HepG2 (cell line): ENCODE measurements at regions not wholly inside any gene's neighbourhood (a gene's known extent, or its start where the extent isn't known, plus 50 kb on each side); places are given as distances from the start of the nearest gene placed in this dataset.

Source experiments
- ATF7 ChIP-seq, 2 experiments: fragments of 450-650 bp in 1 of 2; sonication (generic) in 1 of 2; formaldehyde crosslinking in 1 of 2; IDR thresholded peaks; 2 replicates each; pipeline versions ENCODE4 v1.4.0 to v1.6.1; 2016 to 2020; ENCODE audit warnings: antibody characterized with exemption in 1 of 2, mild to moderate bottlenecking in 1 of 2, missing genetic modification reagents in 1 of 2
- CREB1 ChIP-seq, 2 experiments: fragments of 450-650 bp in 1 of 2; IDR thresholded peaks; 2 replicates each; pipeline ENCODE4 v1.6.1; 2016 to 2017; ENCODE audit warnings: control low read depth in 1 of 2, mild to moderate bottlenecking in 1 of 2, missing compliant biosample characterization in 1 of 2, missing genetic modification characterization in 1 of 2
- FOSL1 ChIP-seq: sonication (generic); formaldehyde crosslinking; IDR thresholded peaks from 2 replicates; pipeline ENCODE4 v1.9.0; 2021; ENCODE audit warnings: missing genetic modification reagents, borderline replicate concordance
- ONECUT2 ChIP-seq: sonication (generic); formaldehyde crosslinking; IDR thresholded peaks from 2 replicates; pipeline ENCODE4 v1.4.0; 2020; ENCODE audit warnings: missing genetic modification reagents
- POLR2AphosphoS2 ChIP-seq: IDR thresholded peaks from 2 replicates; pipeline ENCODE4 v1.6.1; 2011; ENCODE audit warnings: low read depth, low read length, improper control_type of control experiment
- TF ChIP-seq, protein P1 (sequence below): sonication (generic); formaldehyde crosslinking; conservative IDR thresholded peaks from 2 replicates; pipeline ENCODE4 v1.4.0; 2020; ENCODE audit warnings: missing genetic modification reagents
- TF ChIP-seq, protein P2 (sequence below): sonication (generic); formaldehyde crosslinking; IDR thresholded peaks from 2 replicates; pipeline ENCODE4; 2020; ENCODE audit warnings: missing genetic modification reagents, mild to moderate bottlenecking, borderline replicate concordance
- TF ChIP-seq, protein P3 (sequence below): sonication (generic); formaldehyde crosslinking; IDR thresholded peaks from 2 replicates; pipeline ENCODE4 v1.5.0; 2020; ENCODE audit warnings: mild to moderate bottlenecking, missing genetic modification reagents, moderate library complexity
- TF ChIP-seq, protein P4 (sequence below): sonication (generic); formaldehyde crosslinking; conservative IDR thresholded peaks from 2 replicates; pipeline ENCODE4 v1.4.0; 2020; ENCODE audit warnings: missing genetic modification reagents

DNA sequence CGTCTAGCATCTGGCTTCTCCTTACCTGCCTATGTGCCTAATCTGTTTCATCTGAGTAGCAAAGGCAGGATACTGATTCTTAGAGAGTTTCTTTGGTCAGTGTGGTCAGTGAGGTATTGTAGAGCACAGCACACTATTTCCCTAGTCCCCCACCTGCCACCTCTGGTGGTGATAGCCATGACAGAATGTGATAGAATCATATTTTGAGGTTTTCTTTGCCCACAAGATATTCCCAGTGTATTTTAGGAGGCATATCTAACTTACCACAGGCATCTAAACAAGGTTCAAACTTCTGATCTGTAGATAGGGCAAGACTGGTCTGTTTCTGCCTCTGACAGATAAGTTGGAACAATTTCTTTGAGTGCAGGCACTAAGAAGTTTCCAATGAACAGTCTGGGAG is 188.0 kb downstream of the SOX2 start:
- TF ChIP-seq FOSL1 (no peak), POLR2AphosphoS2 (no peak), ONECUT2 (CRISPR knock-in tag) (no peak), CREB1 (IDR thresholded peaks at IDR 0.05) (no peak), CREB1 (CRISPR knock-in tag; IDR thresholded peaks at IDR 0.05) (no peak), ATF7 (IDR thresholded peaks at IDR 0.05) (no peak), ATF7 (CRISPR knock-in tag; IDR thresholded peaks at IDR 0.05) (no peak)
- TF ChIP-seq, protein P1, sequence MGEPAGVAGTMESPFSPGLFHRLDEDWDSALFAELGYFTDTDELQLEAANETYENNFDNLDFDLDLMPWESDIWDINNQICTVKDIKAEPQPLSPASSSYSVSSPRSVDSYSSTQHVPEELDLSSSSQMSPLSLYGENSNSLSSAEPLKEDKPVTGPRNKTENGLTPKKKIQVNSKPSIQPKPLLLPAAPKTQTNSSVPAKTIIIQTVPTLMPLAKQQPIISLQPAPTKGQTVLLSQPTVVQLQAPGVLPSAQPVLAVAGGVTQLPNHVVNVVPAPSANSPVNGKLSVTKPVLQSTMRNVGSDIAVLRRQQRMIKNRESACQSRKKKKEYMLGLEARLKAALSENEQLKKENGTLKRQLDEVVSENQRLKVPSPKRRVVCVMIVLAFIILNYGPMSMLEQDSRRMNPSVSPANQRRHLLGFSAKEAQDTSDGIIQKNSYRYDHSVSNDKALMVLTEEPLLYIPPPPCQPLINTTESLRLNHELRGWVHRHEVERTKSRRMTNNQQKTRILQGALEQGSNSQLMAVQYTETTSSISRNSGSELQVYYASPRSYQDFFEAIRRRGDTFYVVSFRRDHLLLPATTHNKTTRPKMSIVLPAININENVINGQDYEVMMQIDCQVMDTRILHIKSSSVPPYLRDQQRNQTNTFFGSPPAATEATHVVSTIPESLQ (CRISPR knock-in tag), result no peak
- TF ChIP-seq, protein P2, sequence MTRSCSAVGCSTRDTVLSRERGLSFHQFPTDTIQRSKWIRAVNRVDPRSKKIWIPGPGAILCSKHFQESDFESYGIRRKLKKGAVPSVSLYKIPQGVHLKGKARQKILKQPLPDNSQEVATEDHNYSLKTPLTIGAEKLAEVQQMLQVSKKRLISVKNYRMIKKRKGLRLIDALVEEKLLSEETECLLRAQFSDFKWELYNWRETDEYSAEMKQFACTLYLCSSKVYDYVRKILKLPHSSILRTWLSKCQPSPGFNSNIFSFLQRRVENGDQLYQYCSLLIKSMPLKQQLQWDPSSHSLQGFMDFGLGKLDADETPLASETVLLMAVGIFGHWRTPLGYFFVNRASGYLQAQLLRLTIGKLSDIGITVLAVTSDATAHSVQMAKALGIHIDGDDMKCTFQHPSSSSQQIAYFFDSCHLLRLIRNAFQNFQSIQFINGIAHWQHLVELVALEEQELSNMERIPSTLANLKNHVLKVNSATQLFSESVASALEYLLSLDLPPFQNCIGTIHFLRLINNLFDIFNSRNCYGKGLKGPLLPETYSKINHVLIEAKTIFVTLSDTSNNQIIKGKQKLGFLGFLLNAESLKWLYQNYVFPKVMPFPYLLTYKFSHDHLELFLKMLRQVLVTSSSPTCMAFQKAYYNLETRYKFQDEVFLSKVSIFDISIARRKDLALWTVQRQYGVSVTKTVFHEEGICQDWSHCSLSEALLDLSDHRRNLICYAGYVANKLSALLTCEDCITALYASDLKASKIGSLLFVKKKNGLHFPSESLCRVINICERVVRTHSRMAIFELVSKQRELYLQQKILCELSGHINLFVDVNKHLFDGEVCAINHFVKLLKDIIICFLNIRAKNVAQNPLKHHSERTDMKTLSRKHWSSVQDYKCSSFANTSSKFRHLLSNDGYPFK (CRISPR knock-in tag), result no peak
- TF ChIP-seq, protein P3, sequence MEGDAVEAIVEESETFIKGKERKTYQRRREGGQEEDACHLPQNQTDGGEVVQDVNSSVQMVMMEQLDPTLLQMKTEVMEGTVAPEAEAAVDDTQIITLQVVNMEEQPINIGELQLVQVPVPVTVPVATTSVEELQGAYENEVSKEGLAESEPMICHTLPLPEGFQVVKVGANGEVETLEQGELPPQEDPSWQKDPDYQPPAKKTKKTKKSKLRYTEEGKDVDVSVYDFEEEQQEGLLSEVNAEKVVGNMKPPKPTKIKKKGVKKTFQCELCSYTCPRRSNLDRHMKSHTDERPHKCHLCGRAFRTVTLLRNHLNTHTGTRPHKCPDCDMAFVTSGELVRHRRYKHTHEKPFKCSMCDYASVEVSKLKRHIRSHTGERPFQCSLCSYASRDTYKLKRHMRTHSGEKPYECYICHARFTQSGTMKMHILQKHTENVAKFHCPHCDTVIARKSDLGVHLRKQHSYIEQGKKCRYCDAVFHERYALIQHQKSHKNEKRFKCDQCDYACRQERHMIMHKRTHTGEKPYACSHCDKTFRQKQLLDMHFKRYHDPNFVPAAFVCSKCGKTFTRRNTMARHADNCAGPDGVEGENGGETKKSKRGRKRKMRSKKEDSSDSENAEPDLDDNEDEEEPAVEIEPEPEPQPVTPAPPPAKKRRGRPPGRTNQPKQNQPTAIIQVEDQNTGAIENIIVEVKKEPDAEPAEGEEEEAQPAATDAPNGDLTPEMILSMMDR, result no peak
- TF ChIP-seq, protein P4, sequence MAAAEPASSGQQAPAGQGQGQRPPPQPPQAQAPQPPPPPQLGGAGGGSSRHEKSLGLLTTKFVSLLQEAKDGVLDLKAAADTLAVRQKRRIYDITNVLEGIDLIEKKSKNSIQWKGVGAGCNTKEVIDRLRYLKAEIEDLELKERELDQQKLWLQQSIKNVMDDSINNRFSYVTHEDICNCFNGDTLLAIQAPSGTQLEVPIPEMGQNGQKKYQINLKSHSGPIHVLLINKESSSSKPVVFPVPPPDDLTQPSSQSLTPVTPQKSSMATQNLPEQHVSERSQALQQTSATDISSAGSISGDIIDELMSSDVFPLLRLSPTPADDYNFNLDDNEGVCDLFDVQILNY (CRISPR knock-in tag), result no peak
